Progenitor cell of endocrine pancreas (in vitro differentiated cells): ENCODE measurements at regions not wholly inside any gene's neighbourhood (a gene's known extent, or its start where the extent isn't known, plus 50 kb on each side); places are given as distances from the start of the nearest gene placed in this dataset.

Experiments used
- DNase-seq: peaks from one replicate; pipeline ENCODE4 v3.0.0; 2021; ENCODE audit warnings: low spot score; ENCODE audit not compliant: unreplicated experiment
- H3K27ac Mint-ChIP-seq: 2 replicates; pipeline ENCODE4 v1.8.0; 2021; ENCODE audit warnings: mild to moderate bottlenecking, moderate library complexity, mixed read lengths
- H3K27me3 Mint-ChIP-seq: 2 replicates; pipeline ENCODE4 v1.8.0; 2021; ENCODE audit warnings: mixed read lengths
- H3K36me3 Mint-ChIP-seq: 2 replicates; pipeline ENCODE4 v1.8.0; 2022; ENCODE audit warnings: mixed read lengths; ENCODE audit not compliant: insufficient read depth
- H3K4me1 Mint-ChIP-seq: 2 replicates; pipeline ENCODE4 v1.8.0; 2021; ENCODE audit warnings: low read depth, mixed read lengths
- H3K4me3 Mint-ChIP-seq: 2 replicates; pipeline ENCODE4 v1.8.0; 2021; ENCODE audit warnings: low read depth, mild to moderate bottlenecking, moderate library complexity, mixed read lengths
- H3K9me3 Mint-ChIP-seq: 2 replicates; pipeline ENCODE4 v1.8.0; 2021; ENCODE audit warnings: low read depth, mixed read lengths
- TF ChIP-seq, protein P1 (sequence below): fragments of 200-600 bp; sonication (generic); IDR thresholded peaks from one replicate; pipeline ENCODE4 v1.5.0; 2021; ENCODE audit warnings: antibody characterized with exemption, mild to moderate bottlenecking; ENCODE audit not compliant: unreplicated experiment

DNA sequence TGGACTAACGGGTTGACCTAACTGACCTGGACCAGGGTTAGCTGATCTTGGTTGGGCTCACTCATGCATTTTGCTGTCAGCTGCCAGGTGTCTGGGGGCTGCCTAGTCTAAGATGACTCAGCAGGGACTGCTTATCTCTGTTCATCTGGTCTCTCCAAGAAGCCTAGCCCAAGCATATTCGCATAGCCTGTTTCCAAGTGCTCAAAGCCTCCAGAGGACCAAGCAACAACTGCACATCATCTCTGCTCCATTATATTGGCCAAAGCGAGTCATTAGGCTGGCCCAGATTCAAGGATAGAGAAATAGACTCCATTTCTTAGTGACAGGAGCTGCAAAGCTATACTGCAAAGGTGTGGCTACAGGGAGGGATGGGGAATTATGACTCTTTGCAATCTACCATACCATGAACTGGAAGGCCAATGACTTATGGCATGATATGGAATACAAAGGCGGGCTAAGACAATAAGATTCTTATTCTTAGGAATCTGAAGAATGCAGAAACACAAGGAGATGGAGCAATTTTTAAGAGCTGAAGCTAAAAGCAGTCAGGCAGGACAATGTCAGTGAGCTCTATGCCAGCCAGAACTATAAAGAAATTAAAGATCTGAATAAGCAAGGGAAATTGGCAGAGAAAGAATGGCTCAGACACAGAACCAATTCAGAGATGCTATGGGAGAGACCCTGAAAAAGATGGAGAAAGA, 194.6 kb upstream of the FSCB start:
- peaks cover 12% of the 10 kb centered on the region for H3K9me3 Mint-ChIP-seq
- H3K4me1 Mint-ChIP-seq = no peaks in the 10 kb centered on the region
- DNase-seq = no peak
- H3K4me3 Mint-ChIP-seq = no peak overlapping the region
- TF ChIP-seq, protein P1, sequence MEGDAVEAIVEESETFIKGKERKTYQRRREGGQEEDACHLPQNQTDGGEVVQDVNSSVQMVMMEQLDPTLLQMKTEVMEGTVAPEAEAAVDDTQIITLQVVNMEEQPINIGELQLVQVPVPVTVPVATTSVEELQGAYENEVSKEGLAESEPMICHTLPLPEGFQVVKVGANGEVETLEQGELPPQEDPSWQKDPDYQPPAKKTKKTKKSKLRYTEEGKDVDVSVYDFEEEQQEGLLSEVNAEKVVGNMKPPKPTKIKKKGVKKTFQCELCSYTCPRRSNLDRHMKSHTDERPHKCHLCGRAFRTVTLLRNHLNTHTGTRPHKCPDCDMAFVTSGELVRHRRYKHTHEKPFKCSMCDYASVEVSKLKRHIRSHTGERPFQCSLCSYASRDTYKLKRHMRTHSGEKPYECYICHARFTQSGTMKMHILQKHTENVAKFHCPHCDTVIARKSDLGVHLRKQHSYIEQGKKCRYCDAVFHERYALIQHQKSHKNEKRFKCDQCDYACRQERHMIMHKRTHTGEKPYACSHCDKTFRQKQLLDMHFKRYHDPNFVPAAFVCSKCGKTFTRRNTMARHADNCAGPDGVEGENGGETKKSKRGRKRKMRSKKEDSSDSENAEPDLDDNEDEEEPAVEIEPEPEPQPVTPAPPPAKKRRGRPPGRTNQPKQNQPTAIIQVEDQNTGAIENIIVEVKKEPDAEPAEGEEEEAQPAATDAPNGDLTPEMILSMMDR = no peak
- no peak overlapping the region for H3K27ac Mint-ChIP-seq
- peaks cover 2% of the 10 kb centered on the region for H3K36me3 Mint-ChIP-seq
- H3K27me3 Mint-ChIP-seq = no peaks in the 10 kb centered on the region

DNA sequence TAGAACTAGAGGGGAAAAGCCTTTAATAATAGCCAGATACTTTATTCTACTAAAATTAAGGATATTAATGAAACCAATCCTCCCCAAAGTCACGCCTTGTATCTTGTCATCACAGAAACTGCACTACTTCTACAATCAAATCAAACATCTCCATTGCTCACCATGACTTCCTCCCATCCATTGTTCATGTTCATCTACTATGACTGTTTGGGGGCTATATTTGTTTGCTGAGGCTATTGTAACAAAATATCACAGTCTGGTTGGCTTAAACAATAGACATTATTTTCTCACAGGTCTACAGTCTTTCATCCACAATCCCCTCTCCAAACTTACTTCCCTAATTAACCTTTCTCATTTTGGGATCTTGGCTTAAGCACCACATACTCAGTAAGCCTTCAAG, 193.6 kb upstream of the FSCB start:
- H3K9me3 Mint-ChIP-seq = peaks cover 13% of the 10 kb centered on the region
- no peaks in the 10 kb centered on the region for H3K27me3 Mint-ChIP-seq
- peaks cover 2% of the 10 kb centered on the region for H3K36me3 Mint-ChIP-seq
- H3K4me3 Mint-ChIP-seq = no peak overlapping the region
- H3K4me1 Mint-ChIP-seq = no peaks in the 10 kb centered on the region
- TF ChIP-seq, protein P1 = no peak
- no peak for DNase-seq
- no peak overlapping the region for H3K27ac Mint-ChIP-seq

DNA sequence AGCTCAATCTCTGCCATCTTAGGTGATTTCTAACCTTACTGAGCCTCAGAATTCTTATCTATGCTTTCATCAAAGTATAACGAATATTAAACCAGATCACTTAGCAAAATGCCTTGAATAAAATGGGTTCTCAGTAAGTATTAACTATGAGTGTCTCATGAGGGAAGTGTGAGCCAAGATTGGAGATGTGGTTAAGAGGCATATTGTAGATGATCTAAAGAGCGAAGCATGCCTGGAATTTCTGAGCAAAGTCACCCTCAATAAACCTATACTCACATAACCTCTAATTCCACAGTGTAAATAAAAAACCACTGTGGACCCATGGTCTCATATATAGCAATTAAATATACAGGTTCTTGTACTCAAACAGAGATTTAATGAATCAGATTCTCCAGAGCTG, 193.1 kb upstream of the FSCB start:
- no peak for DNase-seq
- Mint-ChIP-seq H3K4me3 (no peak overlapping the region), H3K27ac (no peak overlapping the region), H3K4me1 (no peaks in the 10 kb centered on the region), H3K36me3 (peaks cover 2% of the 10 kb centered on the region), H3K27me3 (no peaks in the 10 kb centered on the region), H3K9me3 (peaks cover 13% of the 10 kb centered on the region)
- TF ChIP-seq, protein P1 = no peak

DNA sequence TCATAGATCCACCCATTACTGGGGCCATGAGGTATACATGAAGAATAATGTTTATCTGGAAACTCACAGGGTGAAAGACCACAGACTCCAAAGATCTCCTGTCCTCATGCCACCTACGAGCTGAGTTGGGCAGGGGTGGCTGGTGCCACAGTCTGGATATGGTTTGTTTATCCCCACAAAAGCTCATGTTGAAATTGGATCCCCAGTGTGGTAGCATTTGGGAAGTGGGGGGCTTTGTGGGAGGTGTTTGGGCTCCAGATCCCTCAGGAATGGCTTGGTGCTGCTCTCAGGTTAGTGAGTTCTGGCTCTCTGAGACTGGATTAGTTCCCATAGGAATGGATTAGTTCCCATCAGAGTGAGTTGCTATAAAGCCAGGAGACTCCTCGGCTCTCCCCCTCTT, 192.3 kb upstream of the FSCB start:
- TF ChIP-seq, protein P1 = no peak
- Mint-ChIP-seq H3K4me3 (no peak overlapping the region), H3K27me3 (no peaks in the 10 kb centered on the region), H3K9me3 (peaks cover 15% of the 10 kb centered on the region), H3K4me1 (no peaks in the 10 kb centered on the region), H3K27ac (no peak overlapping the region), H3K36me3 (peaks cover 2% of the 10 kb centered on the region)
- DNase-seq = no peak

DNA sequence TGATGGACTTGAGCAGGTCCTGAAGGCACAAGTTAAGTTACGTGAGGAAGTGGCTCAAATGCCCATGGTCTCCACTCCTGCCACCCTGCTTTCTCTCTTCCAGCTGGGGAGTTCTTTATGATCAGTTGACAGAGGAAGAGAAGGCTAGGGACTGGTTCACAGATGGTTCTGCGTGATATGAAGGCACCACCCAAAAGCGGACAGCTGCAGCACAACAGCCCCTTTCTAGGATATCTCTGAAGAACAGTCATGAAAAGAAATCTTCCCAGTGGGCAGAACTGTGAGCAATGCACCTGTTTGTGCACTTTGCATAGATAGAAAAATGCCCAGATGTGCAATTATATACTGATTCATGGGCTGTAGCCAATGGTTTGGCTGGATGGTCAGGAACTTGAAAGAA, 162.4 kb upstream of the FSCB start:
- no peaks in the 10 kb centered on the region for H3K36me3 Mint-ChIP-seq
- H3K27ac Mint-ChIP-seq = no peak overlapping the region
- no peaks in the 10 kb centered on the region for H3K4me1 Mint-ChIP-seq
- H3K9me3 Mint-ChIP-seq = peaks cover 20% of the 10 kb centered on the region
- TF ChIP-seq, protein P1 = no peak
- no peaks in the 10 kb centered on the region for H3K27me3 Mint-ChIP-seq
- no peak for DNase-seq
- H3K4me3 Mint-ChIP-seq = no peak overlapping the region
